ENCODE measurements at regions not wholly inside any gene's neighbourhood (a gene's known extent, or its start where the extent isn't known, plus 50 kb on each side); places are given as distances from the start of the nearest gene placed in this dataset.

- DNase-seq: no peak
- no peak overlapping the region for H3K27ac Mint-ChIP-seq
- no peaks in the 10 kb centered on the region for H3K36me3 Mint-ChIP-seq (ENCODE audit: low read depth)
- no peaks in the 10 kb centered on the region for H3K9me3 Mint-ChIP-seq
- CTCF ChIA-PET: no interaction called here
- intact Hi-C loops (cut with micrococcal nuclease): no loop called here
- H3K27me3 Mint-ChIP-seq (ENCODE audit: low read depth): no peaks in the 10 kb centered on the region
- no peaks in the 10 kb centered on the region for H3K4me1 Mint-ChIP-seq (ENCODE audit: low read depth)
- H3K4me3 Mint-ChIP-seq: no peak overlapping the region
These were observed 69.6 kb downstream of the PTGR3 start for GRCh38 chr18:75139226-75139911.

GRCh38 chr18:75137346-75137877 is 71.5 kb downstream of the PTGR3 start:
- no peaks in the 10 kb centered on the region for H3K4me1 Mint-ChIP-seq (ENCODE audit: low read depth)
- intact Hi-C loops (cut with micrococcal nuclease): no loop called here
- DNase-seq: no peak
- H3K4me3 Mint-ChIP-seq: no peak overlapping the region
- no peaks in the 10 kb centered on the region for H3K36me3 Mint-ChIP-seq (ENCODE audit: low read depth)
- no peaks in the 10 kb centered on the region for H3K27me3 Mint-ChIP-seq (ENCODE audit: low read depth)
- CTCF ChIA-PET: interaction anchor here (0.6 kb wide), 1 partner anchor 73 kb away, joined by 6 read pairs; the partner anchor contains the start of gene TSHZ1
- no peak overlapping the region for H3K27ac Mint-ChIP-seq
- no peaks in the 10 kb centered on the region for H3K9me3 Mint-ChIP-seq

GRCh38 chr18:75135158-75135725 is 73.7 kb downstream of the PTGR3 start:
- Mint-ChIP-seq H3K27ac (no peak overlapping the region), H3K4me3 (no peak overlapping the region), H3K36me3 (ENCODE audit: low read depth) (no peaks in the 10 kb centered on the region), H3K27me3 (ENCODE audit: low read depth) (no peaks in the 10 kb centered on the region), H3K4me1 (ENCODE audit: low read depth) (no peaks in the 10 kb centered on the region), H3K9me3 (no peaks in the 10 kb centered on the region)
- intact Hi-C loops (cut with micrococcal nuclease): no loop called here
- CTCF ChIA-PET: no interaction called here
- DNase-seq: no peak

- intact Hi-C loops (cut with micrococcal nuclease): no loop called here
These were observed 74.3 kb downstream of the PTGR3 start for GRCh38 chr18:75134611-75134975.

GRCh38 chr18:75133721-75134610 is 75.0 kb downstream of the PTGR3 start:
- CTCF ChIA-PET: interaction anchor here (0.9 kb wide), 1 partner anchor 481 kb away, joined by 3 read pairs; no protein-coding TSS in a partner anchor
- Mint-ChIP-seq H3K4me1 (ENCODE audit: low read depth) (no peaks in the 10 kb centered on the region), H3K27ac (no peak overlapping the region), H3K4me3 (no peak overlapping the region), H3K9me3 (no peaks in the 10 kb centered on the region), H3K27me3 (ENCODE audit: low read depth) (no peaks in the 10 kb centered on the region), H3K36me3 (ENCODE audit: low read depth) (no peaks in the 10 kb centered on the region)
- DNase-seq: no peak
- intact Hi-C loops (cut with micrococcal nuclease): no loop called here

More at GRCh38 chr18:75134611-75134975, 74.3 kb downstream of the PTGR3 start:
- CTCF ChIA-PET: no interaction called here
- Mint-ChIP-seq H3K27ac (no peak overlapping the region), H3K4me3 (no peak overlapping the region), H3K27me3 (ENCODE audit: low read depth) (no peaks in the 10 kb centered on the region), H3K36me3 (ENCODE audit: low read depth) (no peaks in the 10 kb centered on the region), H3K9me3 (no peaks in the 10 kb centered on the region), H3K4me1 (ENCODE audit: low read depth) (no peaks in the 10 kb centered on the region)
- no peak for DNase-seq

GRCh38 chr18:75132931-75133525 is 75.9 kb downstream of the PTGR3 start:
- no peaks in the 10 kb centered on the region for H3K4me1 Mint-ChIP-seq (ENCODE audit: low read depth)
- no peak for DNase-seq
- no peaks in the 10 kb centered on the region for H3K9me3 Mint-ChIP-seq
- CTCF ChIA-PET: interaction anchor here (0.9 kb wide), 1 partner anchor 480 kb away, joined by 3 read pairs; no protein-coding TSS in a partner anchor
- no peaks in the 10 kb centered on the region for H3K27me3 Mint-ChIP-seq (ENCODE audit: low read depth)
- intact Hi-C loops (cut with micrococcal nuclease): no loop called here
- H3K27ac Mint-ChIP-seq: no peak overlapping the region
- no peaks in the 10 kb centered on the region for H3K36me3 Mint-ChIP-seq (ENCODE audit: low read depth)
- no peak overlapping the region for H3K4me3 Mint-ChIP-seq

- CTCF ChIA-PET: no interaction called here
- Mint-ChIP-seq H3K4me3 (no peak overlapping the region), H3K9me3 (no peaks in the 10 kb centered on the region), H3K27me3 (ENCODE audit: low read depth) (no peaks in the 10 kb centered on the region), H3K4me1 (ENCODE audit: low read depth) (no peaks in the 10 kb centered on the region), H3K36me3 (ENCODE audit: low read depth) (no peaks in the 10 kb centered on the region), H3K27ac (no peak overlapping the region)
- no peak for DNase-seq
- intact Hi-C loops (cut with micrococcal nuclease): no loop called here
These were observed 76.7 kb downstream of the PTGR3 start for GRCh38 chr18:75132098-75132870.

- CTCF ChIA-PET: interaction anchor here (0.6 kb wide), 3 partner anchors 349 to 1359 kb away, joined by 3 to 7 read pairs (median 3); no protein-coding TSS in a partner anchor
- intact Hi-C loops (cut with micrococcal nuclease): no loop called here
- H3K4me1 Mint-ChIP-seq (ENCODE audit: low read depth): no peaks in the 10 kb centered on the region
These were observed 77.4 kb downstream of the PTGR3 start for GRCh38 chr18:75131381-75132000.

GRCh38 chr18:75130591-75131328 is 78.2 kb downstream of the PTGR3 start:
- intact Hi-C loops (cut with micrococcal nuclease): no loop called here

More at GRCh38 chr18:75131381-75132000, 77.4 kb downstream of the PTGR3 start:
- Mint-ChIP-seq H3K4me3 (no peak overlapping the region), H3K9me3 (no peaks in the 10 kb centered on the region), H3K36me3 (ENCODE audit: low read depth) (no peaks in the 10 kb centered on the region), H3K27ac (no peak overlapping the region), H3K27me3 (ENCODE audit: low read depth) (peaks cover 5% of the 10 kb centered on the region)
- DNase-seq: no peak

GRCh38 chr18:75129717-75130477 is 79.0 kb downstream of the PTGR3 start:
- no peaks in the 10 kb centered on the region for H3K36me3 Mint-ChIP-seq (ENCODE audit: low read depth)
- no peak overlapping the region for H3K27ac Mint-ChIP-seq
- DNase-seq: no peak
- intact Hi-C loops (cut with micrococcal nuclease): no loop called here
- H3K4me3 Mint-ChIP-seq: no peak overlapping the region
- H3K27me3 Mint-ChIP-seq (ENCODE audit: low read depth): peaks cover 11% of the 10 kb centered on the region
- no peaks in the 10 kb centered on the region for H3K9me3 Mint-ChIP-seq
- peaks cover 4% of the 10 kb centered on the region for H3K4me1 Mint-ChIP-seq (ENCODE audit: low read depth)
- CTCF ChIA-PET: no interaction called here

More at GRCh38 chr18:75130591-75131328, 78.2 kb downstream of the PTGR3 start:
- no peaks in the 10 kb centered on the region for H3K9me3 Mint-ChIP-seq
- DNase-seq: no peak
- peaks cover 11% of the 10 kb centered on the region for H3K27me3 Mint-ChIP-seq (ENCODE audit: low read depth)
- no peaks in the 10 kb centered on the region for H3K36me3 Mint-ChIP-seq (ENCODE audit: low read depth)
- CTCF ChIA-PET: interaction anchor here (0.6 kb wide), 3 partner anchors 350 to 1359 kb away, joined by 3 to 7 read pairs (median 3); no protein-coding TSS in a partner anchor
- no peak overlapping the region for H3K27ac Mint-ChIP-seq
- peaks cover 4% of the 10 kb centered on the region for H3K4me1 Mint-ChIP-seq (ENCODE audit: low read depth)
- H3K4me3 Mint-ChIP-seq: no peak overlapping the region

All from activated naive CD4-positive, alpha-beta T cell treated with anti-CD3 and anti-CD28 coated beads for 36 hours (primary cell).